H9 (cell line): ENCODE measurements at regions not wholly inside any gene's neighbourhood (a gene's known extent, or its start where the extent isn't known, plus 50 kb on each side); places are given as distances from the start of the nearest gene placed in this dataset.

Source experiments
- DNase-seq: peaks from one replicate; pipeline ENCODE4 v3.0.0-alpha.2; 2017
- H2AFZ ChIP-seq: one replicate; pipeline ENCODE4 v1.6.1; 2013; ENCODE audit warnings: mild to moderate bottlenecking, low read length, control low read depth, moderate library complexity
- H2AK5ac ChIP-seq: 2 replicates; pipeline ENCODE4 v1.6.1; 2013; ENCODE audit warnings: low read length, control low read depth, mixed read lengths; ENCODE audit not compliant: insufficient read length
- H2BK120ac ChIP-seq: one replicate; pipeline ENCODE4 v1.6.1; 2013; ENCODE audit warnings: low read depth, mild to moderate bottlenecking, low read length, control low read depth, inconsistent platforms; ENCODE audit not compliant: poor library complexity, severe bottlenecking
- H2BK12ac ChIP-seq: 2 replicates; pipeline ENCODE4 v1.6.1; 2013; ENCODE audit warnings: low read length, control low read depth, mixed read lengths, low read depth; ENCODE audit not compliant: insufficient read length
- H2BK15ac ChIP-seq: 2 replicates; pipeline ENCODE4 v1.6.1; 2013; ENCODE audit warnings: low read depth, low read length, control low read depth
- H2BK20ac ChIP-seq: one replicate; pipeline ENCODE4 v1.6.1; 2013; ENCODE audit warnings: low read depth, mild to moderate bottlenecking, low read length, control low read depth, inconsistent platforms; ENCODE audit not compliant: poor library complexity, severe bottlenecking
- H2BK5ac ChIP-seq: 2 replicates; pipeline ENCODE4 v1.6.1; 2013; ENCODE audit warnings: low read length, control low read depth, mixed read lengths; ENCODE audit not compliant: insufficient read length
- H3K14ac ChIP-seq: 2 replicates; pipeline ENCODE4 v1.6.1; 2013; ENCODE audit warnings: low read length, control low read depth; ENCODE audit not compliant: insufficient read depth
- H3K18ac ChIP-seq: 2 replicates; pipeline ENCODE4 v1.6.1; 2013; ENCODE audit warnings: low read depth, mild to moderate bottlenecking, mixed read lengths, low read length, control low read depth; ENCODE audit not compliant: insufficient read length
- H3K23ac ChIP-seq: 2 replicates; pipeline ENCODE4 v1.6.1; 2013; ENCODE audit warnings: low read length, control low read depth, mixed read lengths, low read depth; ENCODE audit not compliant: insufficient read length
- H3K23me2 ChIP-seq: 2 replicates; pipeline ENCODE4 v1.6.1; 2013; ENCODE audit warnings: low read depth, mild to moderate bottlenecking, mixed read lengths, low read length, control low read depth; ENCODE audit not compliant: insufficient read length, poor library complexity, severe bottlenecking
- H3K27ac ChIP-seq: 2 replicates; pipeline ENCODE4 v1.5.1; 2013; ENCODE audit warnings: low read length, control low read depth, mixed read lengths, low read depth; ENCODE audit not compliant: insufficient read length
- H3K27me3 ChIP-seq: 2 replicates; pipeline ENCODE4 v1.6.1; 2013; ENCODE audit warnings: low read length, control low read depth, inconsistent platforms; ENCODE audit not compliant: insufficient read depth
- H3K4ac ChIP-seq: 2 replicates; pipeline ENCODE4 v1.6.1; 2013; ENCODE audit warnings: low read depth, mild to moderate bottlenecking, control low read depth, inconsistent platforms, low read length, moderate library complexity
- H3K4me1 ChIP-seq: 2 replicates; pipeline ENCODE4 v1.6.1; 2013; ENCODE audit warnings: low read length, control low read depth, inconsistent platforms; ENCODE audit not compliant: insufficient read depth
- H3K4me2 ChIP-seq: 2 replicates; pipeline ENCODE4 v1.6.1; 2013; ENCODE audit warnings: low read length, control low read depth, mixed read lengths; ENCODE audit not compliant: insufficient read length, insufficient read depth
- H3K56ac ChIP-seq: 2 replicates; pipeline ENCODE4 v1.6.1; 2013; ENCODE audit warnings: low read depth, mild to moderate bottlenecking, mixed read lengths, low read length, control low read depth; ENCODE audit not compliant: insufficient read length
- H3K79me1 ChIP-seq: 2 replicates; pipeline ENCODE4 v1.6.1; 2013; ENCODE audit warnings: low read depth, mild to moderate bottlenecking, moderate library complexity, low read length, control low read depth, inconsistent platforms; ENCODE audit not compliant: insufficient read depth, poor library complexity, severe bottlenecking
- H3K79me2 ChIP-seq: 2 replicates; pipeline ENCODE4 v1.6.1; 2013; ENCODE audit warnings: low read length, control low read depth, inconsistent platforms; ENCODE audit not compliant: insufficient read depth
- H3K9ac ChIP-seq: 2 replicates; pipeline ENCODE4 v1.6.1; 2013; ENCODE audit warnings: low read length, control low read depth, mixed read lengths; ENCODE audit not compliant: insufficient read length; ENCODE audit errors: extremely low read depth
- H3K9me3 ChIP-seq: one replicate; pipeline ENCODE4 v1.6.1; 2013; ENCODE audit warnings: low read depth, low read length, inconsistent platforms; ENCODE audit not compliant: control insufficient read depth
- H3T11ph ChIP-seq: one replicate; pipeline ENCODE4 v1.6.1; 2013; ENCODE audit warnings: mild to moderate bottlenecking, low read length, control low read depth, inconsistent platforms
- H4K20me1 ChIP-seq: one replicate; pipeline ENCODE4 v1.6.1; 2013; ENCODE audit not compliant: control insufficient read depth, insufficient read length, insufficient read depth
- H4K5ac ChIP-seq: 2 replicates; pipeline ENCODE4 v1.6.1; 2013; ENCODE audit warnings: low read depth, mild to moderate bottlenecking, mixed read lengths, low read length, control low read depth; ENCODE audit not compliant: insufficient read length
- H4K8ac ChIP-seq: replicated peaks from 2 replicates; pipeline ENCODE4 v1.6.1; 2013; ENCODE audit warnings: low read length, control low read depth, mixed read lengths, low read depth; ENCODE audit not compliant: insufficient read length
- H4K91ac ChIP-seq: 2 replicates; pipeline ENCODE4 v1.6.1; 2013; ENCODE audit warnings: low read depth, mild to moderate bottlenecking, moderate library complexity, mixed read lengths, low read length, control low read depth; ENCODE audit not compliant: insufficient read length
- H3K27ac Mint-ChIP-seq, 3 experiments: 2 replicates in 2 of 3; 3 replicates in 1 of 3; pipeline ENCODE4 v1.8.0; 2020 to 2021; ENCODE audit warnings: mixed read lengths in 3 of 3, mild to moderate bottlenecking in 1 of 3, moderate library complexity in 1 of 3
- H3K27me3 Mint-ChIP-seq: 2 replicates; pipeline ENCODE4 v1.8.0; 2021; ENCODE audit warnings: low read depth, mild to moderate bottlenecking, moderate library complexity, mixed read lengths
- H3K36me3 Mint-ChIP-seq, 3 experiments: 2 replicates in 2 of 3; 3 replicates in 1 of 3; pipeline ENCODE4 v1.8.0; 2020 to 2021; ENCODE audit warnings: low read depth in 3 of 3, mixed read lengths in 3 of 3; ENCODE audit not compliant: insufficient read depth in 1 of 3
- H3K4me1 Mint-ChIP-seq, 2 experiments: 2 replicates each; pipeline ENCODE4 v1.8.0; 2020; ENCODE audit warnings: mixed read lengths in 2 of 2
- H3K4me3 Mint-ChIP-seq, 2 experiments: 2 replicates in 1 of 2; 3 replicates in 1 of 2; pipeline ENCODE4 v1.8.0; 2020 to 2021; ENCODE audit warnings: mild to moderate bottlenecking in 2 of 2, mixed read lengths in 2 of 2, moderate library complexity in 1 of 2
- H3K9me3 Mint-ChIP-seq, 2 experiments: 2 replicates in 1 of 2; 3 replicates in 1 of 2; pipeline ENCODE4 v1.8.0; 2020; ENCODE audit warnings: mild to moderate bottlenecking in 2 of 2, mixed read lengths in 2 of 2, moderate library complexity in 1 of 2
- CTCF ChIP-seq: fragments of 200-600 bp; sonication (generic); conservative IDR thresholded peaks from 3 replicates; pipeline ENCODE4 v1.8.0; 2021; ENCODE audit warnings: antibody characterized with exemption, mild to moderate bottlenecking
- WGBS: extraction: QIAGEN DNeasy Blood & Tissue Kit; methylation state at CpG from one replicate; pipeline ENCODE4 v1.1.7; 2013; ENCODE audit warnings: missing lambda C conversion rate, low lambda C conversion rate, mixed read lengths; ENCODE audit not compliant: insufficient read length; ENCODE audit errors: extremely low coverage; 5-methylcytosine and 5-hydroxymethylcytosine counted together

DNA sequence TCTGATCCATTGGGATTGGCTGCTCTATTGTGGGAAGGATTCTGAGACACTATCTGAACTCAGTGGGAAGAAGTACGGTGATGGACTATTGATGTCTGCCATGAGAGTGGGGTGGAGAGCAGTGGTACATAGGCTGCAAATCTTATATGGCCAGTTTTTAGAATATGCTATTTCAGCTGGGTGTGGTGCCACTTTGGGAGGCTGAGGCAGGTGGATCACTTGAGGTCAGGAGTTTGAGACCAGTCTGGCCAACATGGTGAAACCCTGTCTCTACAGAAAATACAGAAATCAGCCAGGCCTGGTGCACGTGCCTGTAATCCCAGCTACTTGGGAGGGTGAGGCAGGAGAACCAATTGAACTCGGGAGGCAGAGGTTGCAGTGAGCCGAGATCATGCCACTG, 505.9 kb downstream of the MED13L start:
- Histone ChIP-seq H3K27ac (no peak overlapping the region), H3K23me2 (no peaks in the 10 kb centered on the region), H3K79me1 (no peaks in the 10 kb centered on the region), H4K8ac (no peak overlapping the region), H3K9ac (no peak overlapping the region), H3K79me2 (no peaks in the 10 kb centered on the region), H2BK120ac (no peak overlapping the region), H3K27me3 (no peaks in the 10 kb centered on the region), H3K4ac (no peak overlapping the region), H4K91ac (no peak overlapping the region), H2BK15ac (no peak overlapping the region), H3K4me1 (no peaks in the 10 kb centered on the region), H3K9me3 (no peaks in the 10 kb centered on the region), H3K14ac (no peak overlapping the region), H4K20me1 (no peaks in the 10 kb centered on the region), H3K18ac (no peak overlapping the region), H2AK5ac (no peak overlapping the region), H2AFZ (no peak overlapping the region), H3K23ac (no peak overlapping the region), H4K5ac (no peak overlapping the region), H3T11ph (no peak overlapping the region), H2BK12ac (no peak overlapping the region), H3K4me2 (no peak overlapping the region), H3K56ac (no peak overlapping the region), H2BK5ac (no peak overlapping the region), H2BK20ac (no peak overlapping the region)
- peaks cover 0 to 7% of the 10 kb centered on the region in 2 experiments; a peak in 3 of 5 replicates for H3K9me3 Mint-ChIP-seq
- no peaks in the 10 kb centered on the region for H3K36me3 Mint-ChIP-seq
- H3K4me1 Mint-ChIP-seq, result peaks cover 0 to 3% of the 10 kb centered on the region in 2 experiments; a peak in 2 of 4 replicates
- H3K27me3 Mint-ChIP-seq, result peaks cover 5% of the 10 kb centered on the region
- TF ChIP-seq CTCF, result no peak
- no CpG with 5 or more reads among the region's 4 CpGs for WGBS
- H3K27ac Mint-ChIP-seq, result no peak overlapping the region
- no peak overlapping the region for H3K4me3 Mint-ChIP-seq
- DNase-seq, result no peak
